Kidney capillary endothelial cell (primary cell): ENCODE measurements at regions not wholly inside any gene's neighbourhood (a gene's known extent, or its start where the extent isn't known, plus 50 kb on each side); places are given as distances from the start of the nearest gene placed in this dataset.
"Not testable (repeated sequence)": the region's sequence is repeated elsewhere in the genome, so short reads cannot be mapped to it uniquely, and the experiment has no call there.

ENCODE experiments used
- DNase-seq: peaks from one replicate; pipeline ENCODE4 v3.0.0-alpha.2; 2018; ENCODE audit warnings: low spot score

DNA sequence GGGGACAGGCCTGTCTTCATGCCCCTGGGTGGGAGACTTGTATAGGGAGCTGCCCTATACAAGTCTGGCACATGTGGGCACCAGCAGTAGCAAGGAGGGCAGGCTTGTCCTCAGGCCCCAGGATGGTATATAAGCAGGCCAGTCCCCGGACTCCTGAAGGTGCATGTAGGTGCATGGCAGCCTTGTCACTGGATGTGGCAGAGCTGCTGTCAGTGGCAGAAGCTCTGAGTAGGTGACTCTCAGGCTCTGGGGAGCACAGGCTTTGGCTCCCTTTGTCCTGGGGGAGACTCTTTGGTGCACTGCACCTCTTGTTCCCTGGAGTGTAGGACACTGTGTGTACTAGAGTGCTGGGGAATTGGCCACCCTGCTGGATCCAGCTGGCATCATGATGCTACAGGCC lies 376.7 kb upstream of the DIPK2B start:
- DNase-seq, result no peak

DNA sequence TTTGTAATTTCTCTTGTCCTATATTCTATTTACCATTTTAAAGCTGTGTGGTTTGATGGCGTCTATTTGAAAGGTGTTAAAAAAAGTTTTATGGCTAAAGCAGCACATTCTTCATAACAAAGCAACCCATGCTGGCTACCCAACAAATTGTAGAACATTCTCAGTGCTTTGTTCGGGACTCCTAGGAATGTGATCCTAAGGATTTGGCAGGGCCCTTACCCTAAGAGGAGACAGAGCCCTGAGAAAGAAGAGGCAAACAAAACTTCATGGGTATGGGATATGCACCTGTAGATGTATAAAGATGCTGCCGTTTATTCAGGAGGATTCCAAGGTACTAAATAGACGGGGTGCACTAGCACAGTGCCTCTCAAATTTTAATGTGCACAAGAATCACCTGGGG lies 370.8 kb upstream of the DIPK2B start:
- DNase-seq, result no peak

DNA sequence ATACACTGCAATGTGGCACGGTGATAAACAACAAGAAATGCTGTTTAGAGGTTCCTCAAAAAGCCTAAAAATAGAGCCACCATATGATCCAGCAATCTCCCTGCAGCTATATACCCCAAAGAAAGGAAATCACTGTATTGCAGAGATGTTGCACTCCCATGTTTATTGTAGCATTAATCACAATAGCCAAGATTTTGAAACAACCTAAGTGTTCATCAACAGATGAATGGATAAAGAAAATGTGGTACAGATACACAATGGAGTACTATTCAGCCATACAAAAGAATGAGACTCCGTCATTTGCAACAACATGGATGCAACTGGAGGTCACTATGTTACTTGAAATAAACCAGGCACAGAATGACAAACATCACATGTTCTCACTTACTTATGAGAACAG lies 365.8 kb upstream of the DIPK2B start:
- DNase-seq, result no peak

DNA sequence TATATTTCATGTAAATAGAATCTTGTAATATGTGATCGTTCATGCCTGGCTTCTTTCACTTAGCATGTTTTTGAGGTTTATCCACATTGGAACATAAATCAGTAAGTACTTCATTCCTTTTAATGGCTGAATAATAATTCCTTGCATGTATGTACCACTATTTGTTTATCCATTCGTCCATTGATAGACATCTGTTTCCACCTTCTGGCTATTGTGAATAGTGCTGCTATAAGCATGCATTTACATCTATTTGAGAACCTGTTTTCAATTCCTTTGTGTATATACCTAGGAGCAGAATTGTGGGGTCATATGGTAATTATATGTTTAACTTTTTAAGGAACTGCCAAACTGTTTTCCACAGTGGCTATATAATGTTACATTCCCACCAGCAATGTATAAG lies 356.7 kb upstream of the DIPK2B start:
- no peak for DNase-seq

DNA sequence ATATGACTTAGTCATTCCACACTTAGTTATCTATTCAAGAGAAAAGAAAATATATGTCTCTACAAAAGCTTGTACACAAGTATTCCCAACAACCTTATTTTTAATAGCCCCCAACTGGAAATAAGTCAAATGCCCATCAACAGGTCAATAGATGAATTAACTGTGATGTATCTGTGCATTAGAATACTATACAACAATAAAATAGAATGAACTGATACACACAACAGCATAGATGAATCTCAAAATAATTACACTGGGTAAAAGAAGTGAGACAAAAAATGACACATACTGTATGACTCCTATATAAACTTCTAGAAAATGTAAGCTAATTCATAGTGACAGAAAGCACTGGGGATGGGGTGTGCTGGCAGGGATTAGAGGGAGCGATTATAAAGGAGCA lies 354.1 kb upstream of the DIPK2B start:
- no peak for DNase-seq

DNA sequence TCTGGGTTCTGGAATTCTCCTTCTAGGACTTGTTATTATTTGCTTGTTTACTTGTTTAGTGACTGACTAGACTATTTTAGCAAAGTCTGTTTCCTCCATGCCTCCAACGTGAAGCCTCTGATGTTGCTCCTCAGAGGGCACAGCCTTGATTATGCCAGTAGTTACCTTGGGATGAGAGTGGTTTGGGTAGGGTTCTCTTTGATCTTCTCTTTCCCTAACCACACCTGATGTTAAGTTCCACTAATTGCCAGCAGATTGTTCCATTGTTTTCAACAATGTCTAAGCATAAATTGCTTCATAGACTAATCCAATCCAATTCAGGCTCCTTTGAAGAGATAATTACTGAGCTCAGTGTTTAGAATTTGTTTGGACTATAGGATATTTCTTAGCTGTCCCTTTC lies 352.7 kb upstream of the DIPK2B start:
- DNase-seq, result no peak

DNA sequence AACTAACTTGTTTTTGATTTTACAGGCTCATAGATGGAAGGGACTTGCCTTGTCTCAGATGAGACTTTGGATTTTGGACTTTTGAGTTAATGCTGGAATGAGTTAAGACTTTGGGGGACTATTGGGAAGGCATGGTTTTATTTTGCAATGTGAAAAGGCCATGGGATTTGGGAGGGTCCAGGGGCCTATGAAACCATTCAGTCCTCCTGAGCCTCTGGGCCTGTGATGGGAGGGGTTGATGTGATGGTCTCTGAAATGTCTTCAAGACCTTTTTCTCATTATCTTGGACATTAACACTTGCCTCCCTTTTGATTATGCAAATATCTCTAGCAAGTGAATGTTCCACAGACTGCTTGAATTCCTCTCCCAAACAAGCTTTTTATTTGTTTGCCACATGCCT lies 346.0 kb upstream of the DIPK2B start:
- DNase-seq, result not testable (repeated sequence)

DNA sequence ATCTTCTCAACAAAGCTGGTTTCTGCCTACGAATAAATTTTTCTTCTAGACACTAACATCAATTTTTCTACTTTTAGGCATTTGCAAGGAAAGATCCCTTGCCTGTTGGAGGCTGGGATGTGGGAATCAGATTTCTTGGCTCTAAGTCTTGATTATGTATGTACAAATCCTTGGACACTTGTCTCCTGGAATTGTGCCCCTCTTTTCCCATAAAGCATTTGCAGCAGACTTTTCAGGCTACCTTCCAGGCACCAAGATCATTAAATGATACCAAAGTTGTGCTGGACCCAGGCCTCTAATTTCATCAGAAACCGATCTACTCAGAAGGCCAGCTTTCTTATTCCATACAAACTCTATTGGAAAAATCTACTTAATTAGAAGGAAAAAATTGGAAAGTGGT lies 339.5 kb upstream of the DIPK2B start:
- no peak for DNase-seq

DNA sequence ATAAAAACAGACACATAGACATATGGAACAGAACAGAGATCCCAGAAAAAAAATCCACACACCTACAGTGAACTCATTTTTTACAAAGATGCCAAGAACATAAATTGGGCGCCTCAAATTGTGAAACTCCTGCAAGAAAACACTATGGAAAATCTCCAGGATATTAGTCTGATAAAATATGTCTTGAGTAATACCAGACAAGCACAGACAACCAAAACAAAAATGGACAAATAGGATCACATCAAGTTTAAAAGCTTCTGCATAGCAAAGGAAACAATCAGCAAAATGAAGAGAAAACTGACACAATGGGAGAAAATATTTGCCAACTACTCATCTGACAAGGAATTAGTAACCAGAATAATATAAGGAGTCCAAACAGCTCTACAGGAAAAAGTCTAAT lies 337.3 kb upstream of the DIPK2B start:
- DNase-seq, result no peak

DNA sequence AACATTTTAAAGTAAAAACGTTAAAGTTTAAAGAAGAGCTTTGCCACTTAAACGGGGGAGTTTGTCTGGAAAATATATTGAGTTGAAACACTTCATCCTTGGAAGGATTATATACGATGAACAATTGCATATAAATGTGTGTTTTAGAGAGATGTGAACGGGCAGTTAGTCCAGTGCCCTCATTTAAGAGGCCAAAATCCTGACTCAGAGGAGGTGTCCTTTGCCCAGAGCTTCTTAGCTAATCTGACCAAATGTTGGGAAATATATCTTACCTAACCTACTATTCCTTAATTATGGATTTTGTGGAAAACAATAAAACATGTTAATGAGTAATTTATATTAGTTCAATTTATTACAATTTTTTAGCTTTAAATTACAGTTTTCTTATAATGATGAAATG lies 327.2 kb upstream of the DIPK2B start:
- no peak for DNase-seq

DNA sequence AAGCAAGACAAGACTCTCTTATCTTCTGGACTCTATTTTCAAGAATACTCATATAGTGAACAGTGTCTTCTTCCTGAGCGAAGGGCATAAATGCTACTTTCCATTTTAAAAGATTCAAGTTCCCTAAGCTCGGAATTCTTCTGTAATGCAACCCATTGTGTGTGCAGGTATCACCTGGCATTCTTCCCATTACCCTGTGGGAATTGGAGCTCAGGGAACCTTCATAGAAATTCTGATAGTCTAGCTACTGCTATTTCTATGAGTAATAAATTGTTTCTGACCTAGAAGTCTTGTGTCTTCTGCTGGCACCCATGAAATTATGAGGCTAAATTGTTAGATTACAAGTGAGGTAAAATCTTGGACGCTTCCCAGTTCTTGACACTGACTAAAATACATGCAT lies 324.1 kb upstream of the DIPK2B start:
- DNase-seq, result no peak

DNA sequence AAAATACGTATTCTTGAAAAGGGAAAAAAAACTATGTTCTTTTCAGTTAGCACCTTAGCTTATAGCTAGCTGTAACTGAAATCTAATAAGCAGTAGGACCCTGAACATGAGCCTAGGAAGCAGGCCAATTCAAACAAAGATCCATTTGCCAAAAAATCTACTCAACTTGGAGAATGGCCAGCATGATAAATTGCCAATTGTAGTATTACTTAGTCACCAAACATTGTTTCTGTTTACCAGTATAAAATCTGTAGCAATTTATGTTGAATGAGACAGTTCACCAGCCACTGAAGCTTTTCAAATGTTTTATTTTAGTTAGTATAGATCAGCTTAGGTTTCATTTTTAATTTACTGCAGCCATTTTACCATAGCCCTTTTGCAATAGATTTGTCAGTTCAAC lies 323.6 kb upstream of the DIPK2B start:
- DNase-seq, result no peak

DNA sequence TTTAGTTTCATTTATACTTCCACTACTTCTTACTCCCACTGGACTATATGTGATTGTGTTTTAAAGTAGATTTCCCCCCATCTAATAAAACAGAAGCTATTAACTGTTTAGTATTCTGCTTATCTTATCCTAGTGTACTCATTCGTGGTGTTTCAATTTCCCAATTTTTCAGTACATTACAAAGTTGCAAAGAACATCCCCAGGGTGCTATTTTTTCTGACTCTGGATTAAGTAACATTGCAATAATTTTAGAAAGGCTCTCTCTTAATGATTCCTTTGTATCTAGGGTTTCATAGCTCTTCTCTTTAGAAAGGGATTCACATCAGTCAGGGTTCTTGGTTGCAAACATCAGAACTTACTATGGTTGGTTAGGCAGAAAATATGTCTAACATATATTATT lies 317.9 kb upstream of the DIPK2B start:
- no peak for DNase-seq

DNA sequence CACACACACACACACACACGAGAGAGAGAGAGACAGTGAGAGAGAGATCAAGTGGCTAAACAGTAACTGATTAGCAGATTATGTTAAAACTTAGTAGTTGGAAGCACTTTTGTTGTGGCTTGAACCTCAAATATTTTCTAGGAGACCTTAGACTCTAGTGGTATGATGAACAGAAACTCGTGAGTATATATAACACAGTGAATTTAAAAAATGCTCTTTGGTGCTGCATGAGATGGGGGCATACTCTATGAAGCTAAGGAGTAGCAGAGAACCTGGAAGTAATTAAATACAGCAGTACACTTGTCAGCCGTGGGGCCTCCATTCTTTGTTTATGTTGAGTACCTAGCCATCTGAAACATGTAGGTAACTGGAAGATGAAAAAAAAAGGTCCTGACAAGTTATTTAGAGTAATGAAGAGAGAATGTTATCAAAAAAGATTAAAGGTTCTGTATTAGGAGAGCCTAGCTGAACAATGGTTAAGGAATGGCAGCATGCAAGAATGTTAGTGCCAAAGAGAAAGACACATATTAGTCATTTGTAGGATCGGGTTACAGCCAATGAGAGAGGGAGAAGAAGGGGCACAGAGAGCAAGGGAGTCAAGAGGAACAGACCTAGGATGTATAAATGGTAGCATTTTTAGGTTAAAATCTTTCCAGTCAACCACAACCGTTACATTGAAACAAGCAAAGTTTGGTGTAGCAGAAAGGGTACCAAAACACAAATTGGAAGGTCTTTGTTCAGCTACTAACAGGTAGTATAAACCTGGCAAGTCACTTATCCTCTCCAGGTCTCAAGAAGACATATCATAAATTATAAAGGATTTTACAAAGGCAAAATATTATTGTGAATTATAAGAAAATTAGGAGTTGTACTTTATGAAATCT lies 316.7 kb upstream of the DIPK2B start:
- no peak for DNase-seq

DNA sequence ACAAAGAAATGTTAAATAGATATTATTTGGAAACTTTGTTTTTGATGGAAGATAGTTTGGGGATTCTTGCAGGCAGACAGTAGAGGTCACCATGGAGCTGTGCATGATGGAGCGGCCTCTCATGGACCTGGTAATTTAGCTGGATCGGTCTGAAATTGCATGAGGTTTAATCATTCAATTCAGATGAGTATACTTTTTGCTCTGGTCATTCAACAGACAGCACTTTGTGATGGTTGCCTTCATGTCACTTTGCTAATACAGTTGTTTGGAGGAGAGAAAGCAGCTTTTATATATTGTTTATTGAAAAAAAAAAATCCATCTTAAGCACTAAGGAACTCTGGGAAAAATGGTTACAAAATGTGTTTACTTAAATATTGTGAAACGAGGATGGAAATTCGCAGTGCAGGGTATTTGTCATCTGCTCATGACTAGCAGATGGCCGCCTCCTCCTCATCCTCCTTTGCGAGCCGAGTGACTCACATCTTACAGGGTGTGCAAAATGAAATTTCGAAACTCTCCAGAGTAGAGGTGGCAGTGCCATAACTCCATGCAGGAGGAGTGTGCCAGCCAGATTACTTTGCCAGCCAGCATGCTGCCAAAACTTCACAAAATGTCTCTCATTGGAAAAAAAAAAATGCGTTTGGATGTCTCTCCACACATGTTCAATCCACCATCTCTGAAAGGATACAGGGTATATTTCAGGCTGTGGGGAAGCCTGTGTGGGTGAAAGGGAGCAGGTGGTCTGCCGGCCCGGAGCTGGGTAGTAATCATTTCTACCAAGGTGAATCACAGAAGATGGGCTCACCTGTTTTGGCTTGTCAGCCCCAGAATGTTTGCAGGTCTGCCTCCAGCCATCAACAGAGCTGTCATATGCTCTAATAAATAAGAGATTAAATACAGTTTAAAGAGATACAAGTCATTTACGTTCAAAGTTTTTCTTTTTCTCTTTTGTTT lies 314.9 kb upstream of the DIPK2B start:
- DNase-seq, result peak; percentile 70

DNA sequence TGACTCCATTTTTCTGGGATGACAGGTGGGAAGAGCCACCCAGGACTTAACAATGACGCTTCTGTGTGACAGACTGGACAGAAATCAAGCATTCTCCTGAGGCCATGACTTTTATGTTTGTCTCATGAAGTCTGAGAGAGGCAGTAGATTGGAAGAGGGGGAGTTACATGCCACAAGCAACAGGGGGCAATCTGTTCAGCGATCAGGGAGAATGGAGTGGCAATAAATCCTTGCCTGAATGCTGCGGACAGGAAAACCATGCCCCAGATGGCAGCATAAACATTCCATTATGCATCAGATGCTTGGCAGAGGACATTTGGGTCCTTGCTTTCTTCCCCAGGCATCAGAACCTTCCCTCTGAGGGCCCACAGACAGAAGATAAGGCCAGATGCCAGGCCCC lies 312.4 kb upstream of the DIPK2B start:
- no peak for DNase-seq

DNA sequence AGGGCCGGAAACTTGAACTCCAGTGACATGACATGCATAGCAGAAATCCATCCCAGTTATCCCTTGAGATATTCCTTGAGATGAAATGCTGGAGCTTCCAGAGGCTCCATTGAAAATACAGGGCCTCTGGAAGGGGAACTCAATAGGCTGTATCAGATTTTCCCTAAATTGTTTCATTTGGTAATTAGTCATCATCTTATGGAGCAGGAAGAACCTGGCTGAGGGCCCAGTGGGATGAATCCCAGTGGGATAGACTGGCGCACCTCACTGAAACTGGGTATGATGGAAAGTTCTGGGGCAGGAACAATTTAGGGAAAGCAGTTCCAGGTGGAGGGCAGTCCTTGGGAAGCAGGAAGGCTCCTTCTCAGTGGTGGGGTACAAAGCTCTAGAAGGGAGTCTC lies 307.8 kb upstream of the DIPK2B start:
- DNase-seq, result peak; percentile 24

DNA sequence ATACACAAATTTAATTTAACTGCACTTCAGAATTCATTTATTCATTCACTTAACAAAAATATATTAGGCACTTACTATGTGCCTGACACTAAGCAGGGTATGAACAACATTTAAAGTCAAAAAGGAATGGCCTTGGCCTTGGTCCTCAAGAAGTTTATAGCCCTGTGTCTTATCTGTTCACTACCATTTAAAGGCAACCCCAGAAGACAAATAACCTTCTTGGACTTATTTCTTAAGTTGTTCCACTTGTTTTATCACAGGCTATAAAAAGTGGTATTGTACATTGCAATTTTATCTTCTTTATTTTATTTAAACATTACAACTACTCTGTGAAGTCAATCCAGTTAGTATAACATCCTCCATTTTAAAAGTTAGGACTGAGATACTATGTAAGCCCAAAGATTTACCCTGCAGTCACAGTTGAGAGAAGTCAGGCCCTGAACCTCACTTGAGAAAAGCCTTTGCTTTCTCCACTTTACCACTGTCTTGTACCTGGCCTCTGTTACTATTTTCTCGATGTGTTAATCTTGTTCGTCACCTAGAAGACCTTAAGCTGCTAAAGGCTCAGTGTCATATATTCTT lies 305.6 kb upstream of the DIPK2B start:
- peak; percentile 4 for DNase-seq

DNA sequence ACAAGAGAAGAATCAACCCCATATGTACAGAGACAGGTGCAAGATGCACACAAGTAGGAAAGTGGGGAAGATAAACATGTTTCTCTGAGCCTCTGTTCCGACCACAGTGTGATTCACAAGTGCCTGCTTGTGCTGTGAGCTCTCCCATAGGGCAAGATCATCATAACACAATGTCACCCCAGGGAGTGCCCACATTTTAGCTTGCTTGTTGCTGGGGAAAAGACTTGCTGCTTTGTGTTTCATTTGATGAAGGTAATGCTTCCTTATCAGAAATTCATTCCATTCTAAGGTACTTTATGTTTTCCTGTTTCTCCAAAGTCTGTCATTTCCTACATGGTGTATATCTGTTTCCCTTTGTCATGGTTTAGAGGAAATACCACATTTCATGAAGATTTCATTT lies 304.5 kb upstream of the DIPK2B start:
- peak; percentile 60 for DNase-seq

DNA sequence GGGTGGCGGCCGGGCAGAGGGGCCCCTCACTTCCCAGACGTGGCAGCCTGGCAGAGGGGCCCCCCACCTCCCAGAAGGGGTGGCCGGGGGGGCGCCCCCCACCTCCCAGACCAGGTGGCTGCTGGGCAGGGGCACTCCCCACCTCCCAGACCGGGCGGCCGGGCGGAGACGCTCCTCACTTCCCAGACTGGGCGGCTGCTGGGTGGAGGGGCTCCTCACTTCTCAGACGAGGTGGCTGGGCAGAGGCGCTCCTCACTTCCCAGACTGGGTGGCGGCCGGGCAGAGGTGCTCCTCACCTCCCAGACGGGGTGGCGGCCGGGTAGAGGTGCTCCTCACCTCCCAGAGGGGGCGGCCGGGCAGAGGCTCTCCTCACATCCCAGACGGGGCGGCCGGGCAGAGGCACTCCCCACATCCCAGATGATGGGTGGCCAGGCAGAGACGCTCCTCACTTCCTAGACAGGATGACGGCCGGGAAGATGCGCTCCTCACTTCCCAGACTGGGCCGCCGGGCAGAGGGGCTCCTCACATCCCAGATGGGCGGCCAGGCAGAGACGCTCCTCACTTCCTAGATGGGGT lies 303.2 kb upstream of the DIPK2B start:
- not testable (repeated sequence) for DNase-seq

DNA sequence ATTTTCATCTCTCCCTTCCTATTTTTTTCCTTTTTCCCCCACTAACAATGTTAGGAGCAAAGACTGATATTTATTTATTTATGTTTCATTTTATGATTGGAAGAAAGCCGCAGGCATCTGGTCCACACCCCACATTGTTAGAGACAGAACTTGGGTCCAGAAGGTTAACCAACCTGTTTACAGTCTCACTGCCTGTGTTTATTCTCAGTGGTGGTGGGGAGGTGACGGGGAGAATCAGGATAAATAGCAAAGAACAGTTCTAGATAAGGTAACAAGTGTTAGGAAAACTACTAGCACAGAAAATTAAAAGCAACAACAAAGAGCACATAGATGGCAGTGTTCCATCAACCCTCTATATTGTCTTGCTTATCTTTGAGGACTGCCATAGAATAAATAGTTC lies 301.7 kb upstream of the DIPK2B start:
- DNase-seq, result no peak

DNA sequence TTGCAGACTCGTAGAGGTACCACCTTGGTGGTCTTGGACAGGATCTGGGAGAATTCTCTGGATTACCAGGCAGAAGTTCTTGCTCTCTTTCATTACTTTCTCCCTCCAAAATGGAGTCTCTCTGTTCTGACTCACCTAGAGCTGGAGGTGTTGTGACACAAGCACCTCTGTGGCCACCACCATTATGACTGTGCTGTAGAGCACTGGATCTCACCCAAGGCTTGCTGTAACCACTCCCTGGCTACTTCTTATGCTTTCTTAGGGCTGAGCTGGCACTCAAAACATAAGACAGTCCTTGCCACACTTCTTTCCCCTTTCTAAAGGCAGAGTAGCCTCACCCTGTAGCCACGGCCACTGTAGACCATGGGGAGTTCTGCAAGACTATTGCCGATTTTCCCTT lies 296.6 kb upstream of the DIPK2B start:
- DNase-seq, result no peak
